Karpas-422 (cell line): ENCODE measurements at regions not wholly inside any gene's neighbourhood (a gene's known extent, or its start where the extent isn't known, plus 50 kb on each side); places are given as distances from the start of the nearest gene placed in this dataset.

Experiments used
- DNase-seq: peaks from one replicate; pipeline ENCODE4 v3.0.0-alpha.2; 2015
- H2AFZ ChIP-seq: fragments of 200-600 bp; sonication (generic); 2 replicates; pipeline ENCODE4 v1.6.1; 2014; ENCODE audit warnings: antibody characterized with exemption, low read length, mixed read lengths
- H3K27ac ChIP-seq: fragments of 200-600 bp; sonication (generic); 2 replicates; pipeline ENCODE4 v1.5.1; 2014; ENCODE audit warnings: mild to moderate bottlenecking, low read length, moderate library complexity
- H3K27me3 ChIP-seq: fragments of 200-600 bp; sonication (generic); 2 replicates; pipeline ENCODE4 v1.6.1; 2014; ENCODE audit warnings: low read length, mixed read lengths
- H3K36me3 ChIP-seq: fragments of 200-600 bp; sonication (generic); 2 replicates; pipeline ENCODE4 v1.6.1; 2014; ENCODE audit warnings: low read length, mixed read lengths; ENCODE audit not compliant: insufficient read depth
- H3K4me1 ChIP-seq: fragments of 200-600 bp; sonication (generic); 2 replicates; pipeline ENCODE4 v1.6.1; 2014; ENCODE audit warnings: mild to moderate bottlenecking, low read length, mixed read lengths
- H3K4me2 ChIP-seq: fragments of 200-600 bp; sonication (generic); 2 replicates; pipeline ENCODE4 v1.6.1; 2014; ENCODE audit warnings: low read length, low read depth, mild to moderate bottlenecking; ENCODE audit not compliant: poor library complexity, severe bottlenecking
- H3K4me3 ChIP-seq: fragments of 200-600 bp; sonication (generic); 2 replicates; pipeline ENCODE4 v1.5.1; 2014; ENCODE audit warnings: mild to moderate bottlenecking, antibody characterized with exemption, low read length, mixed read lengths
- H3K79me2 ChIP-seq: fragments of 200-600 bp; sonication (generic); 2 replicates; pipeline ENCODE4 v1.6.1; 2014; ENCODE audit warnings: mild to moderate bottlenecking, low read length, mixed read lengths
- H3K9ac ChIP-seq: fragments of 200-600 bp; sonication (generic); 2 replicates; pipeline ENCODE4 v1.6.0; 2014; ENCODE audit warnings: low read length
- H3K9me2 ChIP-seq: fragments of 200-600 bp; sonication (generic), shearing (Covaris generic); replicated peaks from 2 replicates; pipeline ENCODE4 v1.6.0; 2014; ENCODE audit warnings: mild to moderate bottlenecking, low read length, moderate library complexity; ENCODE audit not compliant: insufficient read depth
- H3K9me3 ChIP-seq: fragments of 300-700, 200-600 bp; sonication (generic); 2 replicates; pipeline ENCODE4 v1.6.1; 2014; ENCODE audit warnings: low read length, mixed read lengths
- H4K20me1 ChIP-seq: fragments of 200-600 bp; sonication (generic); 2 replicates; pipeline ENCODE4 v1.6.1; 2014; ENCODE audit warnings: mild to moderate bottlenecking, antibody characterized with exemption, low read length, low read depth; ENCODE audit not compliant: insufficient read depth

DNA sequence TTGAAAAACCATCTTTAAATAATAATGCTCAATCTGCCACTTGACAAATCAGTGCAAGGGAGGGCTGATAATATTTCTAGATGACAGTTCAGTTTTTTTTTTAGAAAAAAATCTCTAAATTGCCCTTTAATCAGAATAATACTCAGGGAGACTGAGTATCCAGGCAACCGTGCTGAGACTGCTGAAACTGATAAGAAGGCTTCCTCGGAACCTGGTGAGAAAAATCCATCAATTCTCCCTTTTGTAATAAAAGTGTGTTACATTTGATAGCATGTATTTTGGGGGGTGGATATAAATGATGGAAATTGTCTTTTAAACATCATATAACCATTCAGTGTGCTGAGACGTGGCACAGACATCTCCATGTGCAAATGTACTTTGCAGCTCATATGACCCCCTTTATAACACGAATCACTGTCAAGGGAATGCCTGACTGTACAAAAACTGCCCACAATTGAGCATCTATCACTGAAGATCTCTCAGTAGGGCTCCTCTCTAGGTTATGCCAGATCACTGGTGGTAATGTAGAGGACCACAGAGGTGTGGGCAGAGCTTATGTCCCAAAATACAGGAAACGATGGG, 491.1 kb upstream of the ADARB2 start:
- H4K20me1 ChIP-seq = no peaks in the 10 kb centered on the region
- no peak overlapping the region for H3K27ac ChIP-seq
- no peaks in the 10 kb centered on the region for H3K4me1 ChIP-seq
- H3K36me3 ChIP-seq = no peaks in the 10 kb centered on the region
- no peaks in the 10 kb centered on the region for H3K79me2 ChIP-seq
- no peak overlapping the region for H3K4me2 ChIP-seq
- H3K9me3 ChIP-seq = no peaks in the 10 kb centered on the region
- no peak overlapping the region for H2AFZ ChIP-seq
- no peaks in the 10 kb centered on the region for H3K27me3 ChIP-seq
- H3K9me2 ChIP-seq = no peaks in the 10 kb centered on the region
- no peak for DNase-seq
- H3K4me3 ChIP-seq = no peak overlapping the region
- no peak overlapping the region for H3K9ac ChIP-seq

DNA sequence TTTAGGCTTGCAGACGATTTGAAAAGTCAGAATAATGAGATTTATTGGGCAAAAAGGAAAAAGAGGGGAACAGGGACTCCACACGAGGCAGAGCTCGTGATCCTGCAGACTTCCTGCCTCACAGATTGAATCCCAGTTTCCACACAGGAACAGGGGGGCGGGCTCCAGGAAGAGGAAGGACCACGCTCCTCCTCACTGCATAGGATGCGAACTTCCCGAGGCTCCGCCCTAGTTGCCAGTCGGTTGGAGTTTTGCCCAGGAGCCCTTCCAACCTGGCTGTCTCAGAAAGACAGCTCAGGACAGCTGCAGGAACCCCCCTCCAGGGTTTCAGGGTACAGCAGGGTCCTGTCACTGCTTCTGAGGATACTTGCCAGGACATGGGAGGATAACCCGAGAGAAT, 488.3 kb upstream of the ADARB2 start:
- H3K79me2 ChIP-seq = no peaks in the 10 kb centered on the region
- H3K9me2 ChIP-seq = no peaks in the 10 kb centered on the region
- H3K9me3 ChIP-seq = no peaks in the 10 kb centered on the region
- H2AFZ ChIP-seq = no peak overlapping the region
- H3K36me3 ChIP-seq = no peaks in the 10 kb centered on the region
- H3K27me3 ChIP-seq = no peaks in the 10 kb centered on the region
- no peak overlapping the region for H3K27ac ChIP-seq
- no peaks in the 10 kb centered on the region for H4K20me1 ChIP-seq
- H3K9ac ChIP-seq = no peak overlapping the region
- H3K4me1 ChIP-seq = no peaks in the 10 kb centered on the region
- DNase-seq = no peak
- no peak overlapping the region for H3K4me2 ChIP-seq
- H3K4me3 ChIP-seq = no peak overlapping the region

DNA sequence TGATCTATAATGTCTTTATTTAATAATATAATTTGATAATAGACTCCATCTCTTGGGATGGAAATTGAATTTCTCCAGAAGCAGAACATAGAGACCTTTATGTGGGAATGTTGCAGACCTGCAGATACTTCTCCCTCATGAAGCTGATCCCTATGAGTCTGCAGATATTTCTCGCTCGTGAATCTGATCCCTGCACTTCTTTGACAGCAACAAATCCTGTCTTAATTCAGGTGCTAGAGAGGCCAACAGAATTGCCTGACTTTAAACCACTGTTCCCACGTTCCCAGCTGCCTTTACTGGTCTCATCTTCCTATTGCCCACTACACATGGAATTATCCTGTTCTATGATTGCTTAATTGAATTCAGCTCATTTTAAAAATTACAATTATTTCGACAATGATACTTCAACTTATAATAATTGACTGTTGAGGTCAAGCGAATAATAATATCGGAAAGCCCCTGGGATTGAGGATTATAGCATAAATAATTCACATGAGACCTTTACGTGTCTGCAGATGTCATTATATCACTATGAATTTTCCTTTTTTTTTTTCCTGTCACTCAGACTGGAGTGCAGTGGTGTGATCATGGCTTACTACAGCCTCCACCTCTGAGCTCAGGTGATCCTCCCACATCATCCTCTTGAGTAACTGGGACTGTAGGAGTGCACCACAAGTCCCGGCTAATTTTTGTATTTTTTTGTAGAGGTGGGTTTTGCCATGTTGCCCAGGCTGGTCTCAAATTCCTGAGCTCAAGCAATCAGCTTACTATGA, 486.4 kb upstream of the ADARB2 start:
- Histone ChIP-seq H3K4me3 (no peak overlapping the region), H3K4me1 (no peaks in the 10 kb centered on the region), H3K9ac (no peak overlapping the region), H3K9me2 (no peaks in the 10 kb centered on the region), H3K27me3 (no peaks in the 10 kb centered on the region), H3K79me2 (no peaks in the 10 kb centered on the region), H3K27ac (no peak overlapping the region), H3K4me2 (no peak overlapping the region), H4K20me1 (no peaks in the 10 kb centered on the region), H3K36me3 (no peaks in the 10 kb centered on the region), H2AFZ (no peak overlapping the region), H3K9me3 (no peaks in the 10 kb centered on the region)
- DNase-seq = no peak

DNA sequence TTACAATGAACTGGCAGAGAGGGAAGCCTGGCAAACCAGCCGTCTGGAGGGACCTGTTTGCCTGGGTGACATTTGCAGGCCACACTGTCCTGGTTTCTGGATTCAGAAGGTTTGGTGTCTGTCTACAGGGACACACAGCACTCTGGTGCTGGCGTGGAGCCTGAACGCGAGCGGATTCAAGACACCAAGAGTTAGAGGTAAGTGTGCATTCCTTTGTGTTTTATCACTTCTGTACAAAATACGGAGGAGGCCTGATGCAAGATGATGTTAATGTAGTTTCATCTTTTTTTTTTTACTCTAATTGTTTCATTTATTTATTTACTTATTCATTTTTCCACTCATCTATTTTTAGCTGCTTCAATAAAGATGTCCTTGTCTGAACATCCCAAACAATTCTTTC, 485.3 kb upstream of the ADARB2 start:
- H3K27ac ChIP-seq = no peak overlapping the region
- no peak for DNase-seq
- no peaks in the 10 kb centered on the region for H3K9me2 ChIP-seq
- H3K27me3 ChIP-seq = no peaks in the 10 kb centered on the region
- no peak overlapping the region for H3K4me3 ChIP-seq
- no peaks in the 10 kb centered on the region for H3K79me2 ChIP-seq
- H3K9me3 ChIP-seq = no peaks in the 10 kb centered on the region
- H3K9ac ChIP-seq = no peak overlapping the region
- no peak overlapping the region for H3K4me2 ChIP-seq
- H4K20me1 ChIP-seq = no peaks in the 10 kb centered on the region
- no peaks in the 10 kb centered on the region for H3K4me1 ChIP-seq
- H3K36me3 ChIP-seq = no peaks in the 10 kb centered on the region
- H2AFZ ChIP-seq = no peak overlapping the region

DNA sequence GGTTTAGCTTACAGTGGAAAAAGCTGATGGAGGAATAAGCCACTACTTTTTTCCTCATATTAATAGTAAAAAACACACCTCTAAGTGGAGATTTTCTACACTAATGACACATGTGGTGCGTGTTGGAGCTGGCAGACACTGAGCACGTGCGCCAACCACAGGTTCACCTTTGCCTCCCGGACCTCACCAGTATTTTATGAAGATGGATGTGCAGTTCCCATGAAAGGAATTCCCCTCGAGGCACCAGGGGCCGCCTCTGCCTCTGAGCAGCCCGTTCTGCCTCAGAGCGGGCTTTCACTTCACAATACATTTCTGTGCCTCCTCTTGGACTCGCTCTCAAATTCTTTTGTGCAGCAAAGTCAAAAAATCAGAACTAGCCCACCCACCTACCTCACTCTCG, 477.5 kb upstream of the ADARB2 start:
- no peaks in the 10 kb centered on the region for H4K20me1 ChIP-seq
- H3K4me3 ChIP-seq = no peak overlapping the region
- H3K27me3 ChIP-seq = no peaks in the 10 kb centered on the region
- no peak overlapping the region for H3K9ac ChIP-seq
- H3K4me2 ChIP-seq = no peak overlapping the region
- no peaks in the 10 kb centered on the region for H3K36me3 ChIP-seq
- DNase-seq = no peak
- no peak overlapping the region for H2AFZ ChIP-seq
- H3K9me2 ChIP-seq = no peaks in the 10 kb centered on the region
- no peaks in the 10 kb centered on the region for H3K79me2 ChIP-seq
- no peaks in the 10 kb centered on the region for H3K9me3 ChIP-seq
- no peaks in the 10 kb centered on the region for H3K4me1 ChIP-seq
- H3K27ac ChIP-seq = no peak overlapping the region

DNA sequence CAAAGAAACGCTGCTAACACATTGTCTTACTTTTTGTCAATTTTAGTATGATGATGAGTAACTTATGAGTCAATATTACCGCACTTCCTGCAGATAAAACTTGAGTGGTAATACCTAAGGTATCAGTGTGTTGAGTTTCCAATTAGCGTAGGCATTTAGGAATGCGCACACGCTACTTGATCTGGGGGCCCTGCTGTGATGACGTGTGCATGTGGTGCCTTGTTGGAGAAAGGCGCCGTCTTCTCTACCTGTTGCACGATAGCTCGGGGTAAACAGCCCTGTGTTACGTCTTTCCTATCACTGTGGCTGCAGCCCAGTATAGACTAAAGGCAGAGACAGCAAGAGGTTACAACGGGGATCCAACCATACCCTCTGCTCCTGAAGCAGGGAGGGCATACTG, 476.8 kb upstream of the ADARB2 start:
- no peaks in the 10 kb centered on the region for H3K9me2 ChIP-seq
- no peak overlapping the region for H3K9ac ChIP-seq
- H3K27ac ChIP-seq = no peak overlapping the region
- H3K4me2 ChIP-seq = no peak overlapping the region
- no peaks in the 10 kb centered on the region for H3K36me3 ChIP-seq
- no peaks in the 10 kb centered on the region for H3K79me2 ChIP-seq
- no peaks in the 10 kb centered on the region for H3K27me3 ChIP-seq
- no peak for DNase-seq
- H3K9me3 ChIP-seq = no peaks in the 10 kb centered on the region
- no peak overlapping the region for H2AFZ ChIP-seq
- H3K4me3 ChIP-seq = no peak overlapping the region
- H3K4me1 ChIP-seq = no peaks in the 10 kb centered on the region
- H4K20me1 ChIP-seq = no peaks in the 10 kb centered on the region

DNA sequence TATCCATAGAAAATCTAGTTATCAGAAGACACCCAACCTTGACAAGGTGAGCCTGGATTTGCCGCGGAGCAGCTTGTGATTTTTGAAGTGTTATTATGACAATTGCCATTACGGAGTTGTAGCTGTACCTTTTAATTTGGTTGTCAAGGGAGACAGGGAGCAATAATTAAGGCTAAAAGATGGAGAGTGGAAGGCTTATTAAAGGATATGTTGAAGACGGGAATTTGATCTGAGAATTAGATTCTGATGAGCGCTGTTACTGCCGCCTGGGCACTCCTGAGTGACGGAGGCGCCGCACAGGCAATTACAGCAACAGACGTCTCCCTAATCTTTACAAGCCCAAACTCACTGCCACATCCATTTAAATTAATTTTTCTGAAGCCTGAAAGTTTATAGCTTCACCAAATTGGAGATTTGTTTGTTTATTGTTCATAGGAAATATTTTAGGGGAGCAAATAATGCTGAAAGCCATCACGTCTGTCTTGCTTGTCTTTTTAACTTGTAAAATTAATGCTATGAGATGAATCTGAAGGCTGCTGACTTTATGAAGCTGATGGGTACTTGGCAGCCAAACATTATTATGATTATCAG, 475.0 kb upstream of the ADARB2 start:
- no peak overlapping the region for H3K27ac ChIP-seq
- no peak overlapping the region for H3K9ac ChIP-seq
- H3K4me1 ChIP-seq = no peaks in the 10 kb centered on the region
- no peaks in the 10 kb centered on the region for H3K9me3 ChIP-seq
- no peak overlapping the region for H2AFZ ChIP-seq
- H3K79me2 ChIP-seq = no peaks in the 10 kb centered on the region
- no peaks in the 10 kb centered on the region for H3K27me3 ChIP-seq
- DNase-seq = no peak
- H3K9me2 ChIP-seq = no peaks in the 10 kb centered on the region
- no peak overlapping the region for H3K4me2 ChIP-seq
- H3K36me3 ChIP-seq = no peaks in the 10 kb centered on the region
- H4K20me1 ChIP-seq = no peaks in the 10 kb centered on the region
- no peak overlapping the region for H3K4me3 ChIP-seq

DNA sequence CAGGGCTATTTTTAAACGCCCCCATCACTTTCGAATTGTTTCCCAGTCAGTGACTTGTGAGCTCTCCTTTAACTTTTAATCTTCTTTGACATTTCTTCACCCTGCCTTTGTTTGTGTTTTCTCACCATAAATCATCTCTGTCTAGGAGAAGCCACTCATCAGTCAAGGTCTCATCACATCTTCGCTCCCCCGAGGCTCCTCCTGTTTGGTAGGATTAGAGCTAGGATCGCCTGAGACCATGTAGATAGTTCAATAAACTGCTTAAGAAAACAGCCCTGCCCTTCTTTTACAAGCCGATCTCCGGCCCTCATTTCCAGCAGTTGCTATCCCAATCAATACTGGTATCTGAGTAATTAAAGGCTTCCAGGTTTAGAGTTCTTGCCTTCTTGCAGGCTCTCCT, 472.8 kb upstream of the ADARB2 start:
- no peak for DNase-seq
- Histone ChIP-seq H2AFZ (no peak overlapping the region), H4K20me1 (no peaks in the 10 kb centered on the region), H3K9me3 (no peaks in the 10 kb centered on the region), H3K9me2 (no peaks in the 10 kb centered on the region), H3K79me2 (no peaks in the 10 kb centered on the region), H3K27ac (no peak overlapping the region), H3K36me3 (no peaks in the 10 kb centered on the region), H3K9ac (no peak overlapping the region), H3K4me3 (no peak overlapping the region), H3K27me3 (no peaks in the 10 kb centered on the region), H3K4me1 (no peaks in the 10 kb centered on the region), H3K4me2 (no peak overlapping the region)
